ENCODE measurements at regions not wholly inside any gene's neighbourhood (a gene's known extent, or its start where the extent isn't known, plus 50 kb on each side); places are given as distances from the start of the nearest gene placed in this dataset.

- peak overlapping the region; percentile 63 for H3K14ac ChIP-seq (ENCODE audit: low read length)
- H3K36me3 ChIP-seq (replicated peaks in 1 of 2; ENCODE audit: control insufficient read depth in 2 of 2, insufficient read depth in 2 of 2, low read length in 2 of 2) = no peaks in the 10 kb centered on the region
- H2BK120ac ChIP-seq (ENCODE audit: low read depth, low read length) = no peak overlapping the region
- H3K27ac ChIP-seq (replicated peaks; ENCODE audit: low read length) = no peak overlapping the region
- no peak overlapping the region for H2BK15ac ChIP-seq (ENCODE audit: low read length)
- no peak overlapping the region for H4K91ac ChIP-seq (ENCODE audit: low read depth, low read length, poor library complexity)
- no peak overlapping the region for H3K9ac ChIP-seq (ENCODE audit: low read depth, low read length, poor library complexity)
- H2AK5ac ChIP-seq (ENCODE audit: low read depth, low read length) = no peak overlapping the region
- peak overlapping the region; percentile 35 for H3K18ac ChIP-seq (ENCODE audit: low read length)
- H3K4me1 ChIP-seq (ENCODE audit: control insufficient read depth in 2 of 2, insufficient read depth in 1 of 2, low read depth in 1 of 2, low read length in 2 of 2) = no peaks in the 10 kb centered on the region
- no peak overlapping the region for H3K4me3 ChIP-seq (ENCODE audit: low read length in 2 of 2)
- H3K9me3 ChIP-seq (replicated peaks in 1 of 2; ENCODE audit: control insufficient read depth in 2 of 2, insufficient read depth in 1 of 2, low read depth in 1 of 2, low read length in 2 of 2) = peaks cover 0 to 4% of the 10 kb centered on the region in 2 donors
- H2BK5ac ChIP-seq (ENCODE audit: low read length) = no peak overlapping the region
- no peak overlapping the region for H2AFZ ChIP-seq (ENCODE audit: low read length)
- no peak overlapping the region for H3K4me2 ChIP-seq (ENCODE audit: insufficient read depth, low read length, poor library complexity, severe bottlenecking)
- peaks cover 0 to 3% (median 0%) of the 10 kb centered on the region in 3 experiments for H3K27me3 ChIP-seq (ENCODE audit: control insufficient read depth in 3 of 3, insufficient read depth in 3 of 3, low read depth in 1 of 3, low read length in 3 of 3)
- no peak for DNase-seq (ENCODE audit: low spot score)
- no peak overlapping the region for H4K8ac ChIP-seq (ENCODE audit: low read depth, low read length)
- H3K4ac ChIP-seq (ENCODE audit: low read length) = no peak overlapping the region
- no CpG with 5 or more reads among the region's 18 CpGs for WGBS, 2 donors (ENCODE audit: extremely low coverage in 2 of 2, insufficient read length in 2 of 2, insufficient replicate concordance in 1 of 2)
- H3K79me1 ChIP-seq (ENCODE audit: low read depth, low read length) = no peaks in the 10 kb centered on the region
- no peak overlapping the region for H2BK12ac ChIP-seq (ENCODE audit: low read length)
- no peak overlapping the region for H3K23ac ChIP-seq (ENCODE audit: low read depth, low read length, poor library complexity)
These were observed 55.5 kb upstream of the ST6GAL2 start for GRCh38 chr2:106941372-106941993.

GRCh38 chr2:106943468-106944200 lies 57.7 kb upstream of the ST6GAL2 start:
- Histone ChIP-seq H3K9me3 (replicated peaks in 1 of 2; ENCODE audit: control insufficient read depth in 2 of 2, insufficient read depth in 1 of 2, low read depth in 1 of 2, low read length in 2 of 2) (peaks cover 0 to 4% of the 10 kb centered on the region in 2 donors), H3K36me3 (replicated peaks in 1 of 2; ENCODE audit: control insufficient read depth in 2 of 2, insufficient read depth in 2 of 2, low read length in 2 of 2) (no peaks in the 10 kb centered on the region), H2BK120ac (ENCODE audit: low read depth, low read length) (no peak overlapping the region), H3K27me3 (ENCODE audit: control insufficient read depth in 3 of 3, insufficient read depth in 3 of 3, low read depth in 1 of 3, low read length in 3 of 3) (peaks cover 0 to 3% (median 0%) of the 10 kb centered on the region in 3 experiments), H3K4me3 (ENCODE audit: low read length in 2 of 2) (no peak overlapping the region), H3K4me1 (ENCODE audit: control insufficient read depth in 2 of 2, insufficient read depth in 1 of 2, low read depth in 1 of 2, low read length in 2 of 2) (no peaks in the 10 kb centered on the region), H2BK15ac (ENCODE audit: low read length) (no peak overlapping the region), H2AFZ (ENCODE audit: low read length) (no peak overlapping the region), H4K8ac (ENCODE audit: low read depth, low read length) (no peak overlapping the region), H2AK5ac (ENCODE audit: low read depth, low read length) (no peak overlapping the region), H2BK5ac (ENCODE audit: low read length) (no peak overlapping the region), H3K27ac (replicated peaks; ENCODE audit: low read length) (no peak overlapping the region), H3K79me1 (ENCODE audit: low read depth, low read length) (no peaks in the 10 kb centered on the region), H3K18ac (ENCODE audit: low read length) (no peak overlapping the region), H4K91ac (ENCODE audit: low read depth, low read length, poor library complexity) (no peak overlapping the region), H3K9ac (ENCODE audit: low read depth, low read length, poor library complexity) (no peak overlapping the region), H3K4ac (ENCODE audit: low read length) (no peak overlapping the region), H2BK12ac (ENCODE audit: low read length) (no peak overlapping the region), H3K14ac (ENCODE audit: low read length) (no peak overlapping the region), H3K4me2 (ENCODE audit: insufficient read depth, low read length, poor library complexity, severe bottlenecking) (no peak overlapping the region), H3K23ac (ENCODE audit: low read depth, low read length, poor library complexity) (no peak overlapping the region)
- no CpG with 5 or more reads among the region's 3 CpGs for WGBS, 2 donors (ENCODE audit: extremely low coverage in 2 of 2, insufficient read length in 2 of 2, insufficient replicate concordance in 1 of 2)
- DNase-seq (ENCODE audit: low spot score) = no peak

- no CpG with 5 or more reads among the region's 5 CpGs for WGBS, 2 donors (ENCODE audit: extremely low coverage in 2 of 2, insufficient read length in 2 of 2, insufficient replicate concordance in 1 of 2)
- no peak for DNase-seq (ENCODE audit: low spot score)
- Histone ChIP-seq H2BK5ac (ENCODE audit: low read length) (no peak overlapping the region), H3K79me1 (ENCODE audit: low read depth, low read length) (no peaks in the 10 kb centered on the region), H3K18ac (ENCODE audit: low read length) (no peak overlapping the region), H2AK5ac (ENCODE audit: low read depth, low read length) (no peak overlapping the region), H3K9me3 (replicated peaks in 1 of 2; ENCODE audit: control insufficient read depth in 2 of 2, insufficient read depth in 1 of 2, low read depth in 1 of 2, low read length in 2 of 2) (peaks cover 0 to 4% of the 10 kb centered on the region in 2 donors), H3K14ac (ENCODE audit: low read length) (no peak overlapping the region), H3K4ac (ENCODE audit: low read length) (no peak overlapping the region), H3K27ac (replicated peaks; ENCODE audit: low read length) (no peak overlapping the region), H3K9ac (ENCODE audit: low read depth, low read length, poor library complexity) (no peak overlapping the region), H2BK15ac (ENCODE audit: low read length) (no peak overlapping the region), H3K4me1 (ENCODE audit: control insufficient read depth in 2 of 2, insufficient read depth in 1 of 2, low read depth in 1 of 2, low read length in 2 of 2) (no peaks in the 10 kb centered on the region), H3K23ac (ENCODE audit: low read depth, low read length, poor library complexity) (no peak overlapping the region), H2AFZ (ENCODE audit: low read length) (no peak overlapping the region), H3K4me3 (ENCODE audit: low read length in 2 of 2) (no peak overlapping the region), H3K27me3 (ENCODE audit: control insufficient read depth in 3 of 3, insufficient read depth in 3 of 3, low read depth in 1 of 3, low read length in 3 of 3) (no peaks in the 10 kb centered on the region), H2BK120ac (ENCODE audit: low read depth, low read length) (no peak overlapping the region), H3K36me3 (replicated peaks in 1 of 2; ENCODE audit: control insufficient read depth in 2 of 2, insufficient read depth in 2 of 2, low read length in 2 of 2) (no peaks in the 10 kb centered on the region), H4K8ac (ENCODE audit: low read depth, low read length) (no peak overlapping the region), H3K4me2 (ENCODE audit: insufficient read depth, low read length, poor library complexity, severe bottlenecking) (no peak overlapping the region), H4K91ac (ENCODE audit: low read depth, low read length, poor library complexity) (no peak overlapping the region), H2BK12ac (ENCODE audit: low read length) (no peak overlapping the region)
These were observed 58.2 kb upstream of the ST6GAL2 start for GRCh38 chr2:106944215-106944614.

GRCh38 chr2:106948540-106948939 lies 62.6 kb upstream of the ST6GAL2 start:
- no peak overlapping the region for H3K14ac ChIP-seq (ENCODE audit: low read length)
- no peaks in the 10 kb centered on the region for H3K79me1 ChIP-seq (ENCODE audit: low read depth, low read length)
- DNase-seq (ENCODE audit: low spot score) = no peak
- H3K27ac ChIP-seq (replicated peaks; ENCODE audit: low read length) = no peak overlapping the region
- H3K23ac ChIP-seq (ENCODE audit: low read depth, low read length, poor library complexity) = no peak overlapping the region
- H3K9me3 ChIP-seq (replicated peaks in 1 of 2; ENCODE audit: control insufficient read depth in 2 of 2, insufficient read depth in 1 of 2, low read depth in 1 of 2, low read length in 2 of 2) = no peaks in the 10 kb centered on the region
- H3K4me2 ChIP-seq (ENCODE audit: insufficient read depth, low read length, poor library complexity, severe bottlenecking) = no peak overlapping the region
- H2BK120ac ChIP-seq (ENCODE audit: low read depth, low read length) = no peak overlapping the region
- H2BK5ac ChIP-seq (ENCODE audit: low read length) = no peak overlapping the region
- H2AFZ ChIP-seq (ENCODE audit: low read length) = no peak overlapping the region
- no peak overlapping the region for H3K4ac ChIP-seq (ENCODE audit: low read length)
- no peaks in the 10 kb centered on the region for H3K36me3 ChIP-seq (replicated peaks in 1 of 2; ENCODE audit: control insufficient read depth in 2 of 2, insufficient read depth in 2 of 2, low read length in 2 of 2)
- H2BK15ac ChIP-seq (ENCODE audit: low read length) = no peak overlapping the region
- no peak overlapping the region for H3K18ac ChIP-seq (ENCODE audit: low read length)
- no peak overlapping the region for H2BK12ac ChIP-seq (ENCODE audit: low read length)
- H4K8ac ChIP-seq (ENCODE audit: low read depth, low read length) = no peak overlapping the region
- no peak overlapping the region for H3K4me3 ChIP-seq (ENCODE audit: low read length in 2 of 2)
- no peaks in the 10 kb centered on the region for H3K27me3 ChIP-seq (ENCODE audit: control insufficient read depth in 3 of 3, insufficient read depth in 3 of 3, low read depth in 1 of 3, low read length in 3 of 3)
- no peak overlapping the region for H4K91ac ChIP-seq (ENCODE audit: low read depth, low read length, poor library complexity)
- H3K4me1 ChIP-seq (ENCODE audit: control insufficient read depth in 2 of 2, insufficient read depth in 1 of 2, low read depth in 1 of 2, low read length in 2 of 2) = no peaks in the 10 kb centered on the region
- H3K9ac ChIP-seq (ENCODE audit: low read depth, low read length, poor library complexity) = no peak overlapping the region
- H2AK5ac ChIP-seq (ENCODE audit: low read depth, low read length) = no peak overlapping the region
